ENCODE measurements at regions not wholly inside any gene's neighbourhood (a gene's known extent, or its start where the extent isn't known, plus 50 kb on each side); places are given as distances from the start of the nearest gene placed in this dataset.

- TF ChIP-seq, protein P1, sequence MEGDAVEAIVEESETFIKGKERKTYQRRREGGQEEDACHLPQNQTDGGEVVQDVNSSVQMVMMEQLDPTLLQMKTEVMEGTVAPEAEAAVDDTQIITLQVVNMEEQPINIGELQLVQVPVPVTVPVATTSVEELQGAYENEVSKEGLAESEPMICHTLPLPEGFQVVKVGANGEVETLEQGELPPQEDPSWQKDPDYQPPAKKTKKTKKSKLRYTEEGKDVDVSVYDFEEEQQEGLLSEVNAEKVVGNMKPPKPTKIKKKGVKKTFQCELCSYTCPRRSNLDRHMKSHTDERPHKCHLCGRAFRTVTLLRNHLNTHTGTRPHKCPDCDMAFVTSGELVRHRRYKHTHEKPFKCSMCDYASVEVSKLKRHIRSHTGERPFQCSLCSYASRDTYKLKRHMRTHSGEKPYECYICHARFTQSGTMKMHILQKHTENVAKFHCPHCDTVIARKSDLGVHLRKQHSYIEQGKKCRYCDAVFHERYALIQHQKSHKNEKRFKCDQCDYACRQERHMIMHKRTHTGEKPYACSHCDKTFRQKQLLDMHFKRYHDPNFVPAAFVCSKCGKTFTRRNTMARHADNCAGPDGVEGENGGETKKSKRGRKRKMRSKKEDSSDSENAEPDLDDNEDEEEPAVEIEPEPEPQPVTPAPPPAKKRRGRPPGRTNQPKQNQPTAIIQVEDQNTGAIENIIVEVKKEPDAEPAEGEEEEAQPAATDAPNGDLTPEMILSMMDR (IDR thresholded peaks at IDR 0.05), result no peak
Observed at GRCh38 chr1:197985351-197985750, 68.2 kb downstream of the LHX9 start.

- TF ChIP-seq, protein P1 (IDR thresholded peaks at IDR 0.05), result no peak
Observed at GRCh38 chr1:197986817-197987216, 69.6 kb downstream of the LHX9 start.

GRCh38 chr1:197987294-197987693 is 70.1 kb downstream of the LHX9 start:
- TF ChIP-seq, protein P1 (IDR thresholded peaks at IDR 0.05), result no peak

DNA sequence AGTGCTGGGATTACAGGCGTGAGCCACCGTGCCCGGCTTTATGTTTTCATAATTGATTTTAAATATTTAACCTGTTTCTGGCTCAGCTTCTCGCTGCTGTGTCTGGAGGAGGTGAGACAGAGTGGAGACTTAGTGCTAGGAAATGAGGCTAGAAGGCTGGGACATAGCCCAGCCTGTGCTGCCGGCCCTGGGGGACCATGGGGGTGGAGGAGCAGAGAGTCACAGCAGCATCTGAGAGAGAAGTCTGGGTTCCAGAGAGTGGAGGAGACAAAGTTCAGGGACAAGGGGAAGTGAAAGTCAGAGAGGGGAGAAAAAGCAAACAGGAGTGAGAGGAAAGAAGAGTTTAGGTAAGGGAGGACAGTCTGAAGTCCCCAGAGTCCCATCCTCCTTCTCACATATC is 71.9 kb downstream of the LHX9 start:
- TF ChIP-seq, protein P1 (IDR thresholded peaks at IDR 0.05), result no peak

DNA sequence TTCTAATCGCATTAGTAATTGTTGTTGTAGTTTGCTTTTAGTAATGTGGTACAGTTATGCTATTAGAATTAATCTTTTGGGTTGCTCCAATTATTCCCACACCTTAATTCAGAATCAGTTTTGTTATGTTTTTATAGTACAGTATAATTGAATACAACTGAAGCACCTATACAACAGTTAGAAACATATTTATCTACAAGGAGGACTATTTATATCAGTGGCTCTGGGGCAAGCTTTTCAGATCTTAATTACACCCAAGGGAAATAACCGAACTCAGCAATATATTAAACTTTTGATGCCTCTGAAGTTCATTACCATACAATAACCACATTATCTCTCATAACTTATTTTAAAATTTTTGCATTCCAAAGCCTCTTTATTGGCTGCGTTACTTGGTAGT is 74.4 kb downstream of the LHX9 start:
- TF ChIP-seq, protein P1 (IDR thresholded peaks at IDR 0.05), result no peak

GRCh38 chr1:197994907-197995407 is 77.8 kb downstream of the LHX9 start:
- TF ChIP-seq, protein P1 (IDR thresholded peaks at IDR 0.05), result no peak

- TF ChIP-seq, protein P1 (IDR thresholded peaks at IDR 0.05), result no peak
Observed at GRCh38 chr1:197995408-197996258, 78.5 kb downstream of the LHX9 start.

Data from LNCAP (cell line).